ENCODE measurements at regions not wholly inside any gene's neighbourhood (a gene's known extent, or its start where the extent isn't known, plus 50 kb on each side); places are given as distances from the start of the nearest gene placed in this dataset.

DNA sequence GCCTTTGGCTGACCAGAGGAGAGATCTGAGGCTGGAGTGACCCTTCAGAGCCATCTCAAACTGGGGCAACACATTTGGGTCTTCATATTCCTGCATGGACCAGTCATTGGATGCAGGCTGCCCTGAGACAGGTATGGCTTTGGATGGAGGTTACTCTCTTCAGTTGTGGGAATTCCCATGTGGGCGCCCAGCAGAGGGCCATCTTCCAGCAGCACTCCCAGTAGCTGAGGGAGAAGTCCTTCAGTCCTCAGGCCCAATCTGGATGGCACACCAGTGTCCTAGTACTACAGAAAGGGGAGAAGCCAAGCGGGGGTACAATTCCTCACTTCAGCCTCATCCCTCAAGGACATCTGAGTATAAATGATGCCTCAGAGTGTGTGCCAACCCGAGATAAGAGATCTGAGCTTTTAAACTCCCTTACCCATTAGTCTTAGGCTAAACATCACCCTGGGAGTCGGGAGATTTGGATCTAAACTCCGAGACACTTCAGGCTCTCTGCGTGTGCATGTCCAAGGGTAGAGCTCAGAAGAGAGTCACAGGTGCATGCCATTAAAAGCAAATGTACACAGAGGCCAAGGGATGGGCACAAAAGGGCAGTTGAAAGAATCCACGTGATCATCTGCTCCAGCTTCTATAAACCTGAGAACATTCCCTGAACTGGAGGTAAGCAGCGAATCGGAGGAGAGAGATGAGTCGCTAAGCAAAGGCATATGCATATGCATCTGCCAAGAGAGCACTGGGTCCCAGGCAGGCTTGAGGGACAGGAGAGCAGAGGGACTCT is 204.6 kb downstream of the CD83 start:
- DNase-seq (ENCODE audit: low spot score) = no peak

DNA sequence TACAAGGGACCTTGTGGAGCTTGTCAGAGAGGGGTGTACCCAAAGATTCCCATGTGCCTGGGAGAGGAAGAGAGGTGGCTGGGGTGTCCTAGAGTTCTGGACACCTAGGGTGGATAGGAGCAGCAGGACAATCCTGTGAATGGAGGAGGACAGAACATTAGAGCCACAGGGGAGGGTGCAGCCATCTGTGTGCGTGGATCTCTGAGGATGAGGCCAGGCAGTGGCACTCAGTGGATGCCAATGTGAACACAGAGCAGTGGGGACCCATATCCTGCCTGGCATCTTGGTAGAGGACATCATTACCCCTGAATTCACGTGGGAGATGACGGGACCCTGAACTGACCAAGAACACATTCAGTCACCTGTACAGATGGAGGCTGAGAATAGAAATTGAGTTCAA is 205.3 kb downstream of the CD83 start:
- DNase-seq (ENCODE audit: low spot score) = no peak

GRCh38 chr6:14326774-14327173 is 209.2 kb downstream of the CD83 start:
- no peak for DNase-seq (ENCODE audit: low spot score)

DNA sequence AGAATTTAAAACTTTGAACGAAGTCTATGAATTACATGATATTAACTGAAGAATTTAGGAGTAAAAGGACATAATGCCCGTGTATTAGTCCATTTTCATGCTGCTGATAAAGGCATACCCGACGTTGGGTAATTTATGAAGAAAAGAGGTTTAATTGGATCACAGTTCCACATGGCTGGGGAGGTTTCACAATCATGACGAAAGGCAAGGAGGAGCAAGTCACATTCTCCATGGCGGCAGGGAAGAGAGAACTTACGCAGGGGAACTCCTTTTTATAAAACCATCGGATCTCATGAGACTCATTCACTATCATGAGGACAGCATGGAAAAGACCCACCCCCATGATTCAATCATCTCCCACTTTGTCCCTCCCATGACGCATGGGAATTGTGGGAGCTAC is 210.6 kb downstream of the CD83 start:
- no peak for DNase-seq (ENCODE audit: low spot score)

DNA sequence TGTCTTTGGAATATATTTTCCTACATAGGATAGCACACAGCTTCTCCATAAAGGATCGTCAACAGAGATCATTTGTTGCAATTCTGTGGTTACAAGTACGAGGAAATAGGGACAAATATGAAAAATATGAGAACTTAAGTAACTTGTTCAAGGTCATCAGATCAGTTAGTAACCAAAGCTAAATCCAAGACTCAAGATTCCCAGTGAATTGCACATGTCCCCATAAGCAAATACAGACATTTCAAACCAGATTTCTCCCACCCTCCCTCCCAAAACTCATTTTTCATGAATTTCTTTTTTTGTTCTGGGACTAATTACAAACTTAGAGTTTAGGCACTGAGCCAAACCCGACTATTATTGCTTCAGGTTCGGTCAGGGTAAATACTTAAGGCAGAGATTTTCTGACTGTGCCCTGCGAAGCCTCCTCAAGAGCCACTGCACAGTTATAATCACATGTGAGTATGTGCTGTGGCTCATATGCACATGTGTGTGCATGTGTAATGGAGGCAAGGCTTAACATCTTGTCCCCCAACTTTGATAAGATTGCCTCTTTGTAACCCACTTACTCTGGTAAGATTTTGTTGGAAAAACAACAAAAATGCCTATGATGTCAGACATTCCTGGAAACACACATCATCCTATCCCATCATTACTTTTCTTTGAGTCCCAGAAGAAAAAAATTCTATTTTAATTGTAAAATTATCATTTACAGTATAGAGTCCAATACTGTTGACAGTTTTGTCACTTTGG is 216.2 kb downstream of the CD83 start:
- DNase-seq (ENCODE audit: low spot score) = no peak

- no peak for DNase-seq (ENCODE audit: low spot score)
Observed at GRCh38 chr6:14335071-14335470, 217.5 kb downstream of the CD83 start.

GRCh38 chr6:14337152-14337551 is 219.6 kb downstream of the CD83 start:
- DNase-seq (ENCODE audit: low spot score) = no peak

DNA sequence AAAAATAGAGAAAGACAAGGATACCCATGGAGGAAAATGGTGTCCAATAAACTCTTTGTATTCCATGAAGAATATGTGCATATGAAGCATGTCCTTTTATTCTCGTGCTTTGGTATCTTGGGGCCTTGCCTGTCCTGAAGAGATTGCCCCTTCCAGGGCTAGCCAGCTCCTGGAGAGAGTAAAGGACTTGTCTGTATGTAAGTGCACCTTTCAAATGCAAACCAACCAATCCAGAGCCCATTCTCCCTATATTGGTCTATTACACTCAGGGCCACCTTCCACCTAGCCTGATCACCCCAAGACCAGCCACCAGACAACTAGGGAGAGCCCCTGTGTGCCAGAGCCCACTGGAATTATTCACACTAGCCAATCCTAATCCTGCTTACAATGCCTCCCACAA is 221.6 kb downstream of the CD83 start:
- no peak for DNase-seq (ENCODE audit: low spot score)

DNA sequence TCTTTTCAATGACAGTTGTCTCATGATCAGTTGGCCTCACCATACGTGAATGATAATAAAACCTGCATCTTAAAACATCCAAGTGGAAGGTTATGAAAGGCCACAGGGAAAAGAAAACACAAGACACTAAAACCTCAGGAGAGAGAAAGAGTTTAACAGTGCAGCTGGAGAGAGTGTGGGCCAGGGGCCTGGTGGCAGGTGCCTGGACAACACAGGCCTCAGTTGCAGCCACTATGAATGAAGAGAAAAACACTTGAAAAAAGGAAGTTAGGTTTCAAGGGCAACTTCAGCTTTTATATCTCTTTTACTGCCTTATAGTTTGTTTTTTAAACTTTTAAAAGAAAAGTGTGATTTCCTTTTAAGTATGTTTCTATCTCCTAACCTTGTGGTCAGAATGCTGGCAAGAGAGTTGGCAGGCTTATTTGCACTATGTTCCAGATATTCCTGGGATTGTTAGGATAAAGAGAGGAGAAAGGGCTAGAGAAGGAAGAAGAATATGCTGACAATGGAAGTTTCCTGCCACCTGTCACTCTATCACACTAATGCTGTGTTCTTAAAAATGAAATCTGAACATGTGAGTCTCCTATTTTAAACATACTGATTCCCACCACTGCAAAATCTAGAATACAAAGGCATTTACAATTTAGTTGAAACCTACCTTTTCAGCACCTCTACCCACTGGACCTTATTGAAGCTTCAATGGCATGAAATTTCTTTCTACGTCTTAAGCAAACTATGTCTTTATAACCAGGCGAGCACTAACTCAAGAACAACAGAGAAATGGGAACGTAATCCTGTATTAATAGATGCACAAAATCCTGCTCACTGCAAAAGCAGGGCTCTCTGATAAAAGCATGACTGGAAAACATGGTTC is 222.4 kb downstream of the CD83 start:
- DNase-seq (ENCODE audit: low spot score) = no peak

- no peak for DNase-seq (ENCODE audit: low spot score)
Observed at GRCh38 chr6:14344486-14344885, 226.9 kb downstream of the CD83 start.

DNA sequence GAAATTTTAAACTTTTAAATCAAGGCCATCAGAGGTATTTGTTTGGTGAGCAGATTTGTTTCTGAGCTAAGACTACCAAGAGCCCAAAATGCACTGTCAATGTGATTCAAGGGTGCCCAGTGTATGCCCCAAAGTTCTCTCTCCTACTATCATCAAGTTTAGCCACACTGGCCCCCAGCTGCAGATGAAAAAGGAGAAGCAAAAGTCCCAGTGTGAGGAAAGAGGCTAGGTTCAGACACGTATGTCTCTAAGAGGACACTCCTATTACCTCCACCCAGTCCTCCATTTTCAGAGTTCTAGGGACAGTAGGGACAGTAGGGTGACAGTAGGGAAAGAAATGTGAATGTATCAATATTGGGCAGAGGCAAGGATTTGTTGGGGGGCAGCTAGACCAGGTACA is 230.8 kb downstream of the CD83 start:
- DNase-seq (ENCODE audit: low spot score) = no peak

DNA sequence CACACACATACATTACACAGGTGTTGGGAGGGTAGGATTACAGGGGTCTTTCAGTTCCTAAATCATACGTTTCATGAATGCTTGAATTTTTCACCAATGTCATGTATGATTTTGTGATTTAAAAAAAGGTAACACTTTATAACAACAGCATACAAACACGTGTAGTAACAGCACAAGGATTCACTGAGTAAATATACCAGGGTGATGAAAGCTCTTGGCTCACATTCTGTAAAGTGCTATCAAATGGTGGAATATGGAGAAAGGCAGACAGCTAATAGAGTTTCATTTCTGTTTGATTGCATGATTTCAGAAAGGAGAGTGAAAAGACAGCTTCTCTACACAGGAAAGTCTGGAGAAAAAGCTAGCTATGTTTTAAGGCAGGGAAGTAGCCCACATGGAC is 231.9 kb downstream of the CD83 start:
- DNase-seq (ENCODE audit: low spot score) = no peak

- DNase-seq (ENCODE audit: low spot score) = no peak
Observed at GRCh38 chr6:14350210-14350609, 232.6 kb downstream of the CD83 start.

DNA sequence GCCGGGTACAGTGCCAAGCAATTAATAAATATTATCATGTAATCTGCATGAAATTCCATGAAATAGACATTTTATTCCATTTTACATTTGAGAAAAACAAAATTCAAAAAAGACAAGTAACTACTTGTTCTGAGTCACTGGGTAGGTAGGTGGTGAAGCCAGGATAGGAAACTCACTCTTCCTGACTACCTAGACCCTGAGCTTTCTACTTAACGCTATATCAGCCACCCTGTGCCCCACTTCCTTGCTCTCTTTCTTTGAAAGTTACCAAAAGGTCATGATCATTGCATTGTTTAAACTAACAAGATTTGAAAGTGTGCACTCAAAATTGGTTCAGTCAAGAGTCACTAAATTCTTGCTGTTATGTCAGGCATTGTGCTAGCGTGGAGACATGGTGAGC is 235.7 kb downstream of the CD83 start:
- no peak for DNase-seq (ENCODE audit: low spot score)

DNA sequence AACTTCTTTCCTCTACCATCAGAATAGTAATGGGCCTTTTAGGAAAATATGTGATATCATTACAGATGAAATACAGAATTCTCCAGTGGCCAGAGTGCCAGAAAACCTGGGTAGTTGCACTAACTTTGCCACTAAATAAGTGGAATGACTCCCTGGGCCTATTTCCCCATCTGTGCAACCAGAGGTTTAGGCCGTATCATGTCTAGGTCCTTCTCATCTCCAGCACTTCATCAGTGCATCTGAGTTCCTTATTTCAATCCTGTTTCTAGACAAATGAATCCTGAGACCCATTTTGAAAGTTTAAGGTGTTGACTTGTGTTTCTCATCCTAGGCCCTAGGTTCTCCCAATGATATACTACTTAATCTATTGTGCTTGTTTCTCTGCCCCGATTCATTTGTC is 236.2 kb downstream of the CD83 start:
- no peak for DNase-seq (ENCODE audit: low spot score)

- DNase-seq (ENCODE audit: low spot score) = no peak
Observed at GRCh38 chr6:14354919-14355572, 237.5 kb downstream of the CD83 start.

- DNase-seq (ENCODE audit: low spot score) = no peak
Observed at GRCh38 chr6:14359438-14359837, 241.9 kb downstream of the CD83 start.

DNA sequence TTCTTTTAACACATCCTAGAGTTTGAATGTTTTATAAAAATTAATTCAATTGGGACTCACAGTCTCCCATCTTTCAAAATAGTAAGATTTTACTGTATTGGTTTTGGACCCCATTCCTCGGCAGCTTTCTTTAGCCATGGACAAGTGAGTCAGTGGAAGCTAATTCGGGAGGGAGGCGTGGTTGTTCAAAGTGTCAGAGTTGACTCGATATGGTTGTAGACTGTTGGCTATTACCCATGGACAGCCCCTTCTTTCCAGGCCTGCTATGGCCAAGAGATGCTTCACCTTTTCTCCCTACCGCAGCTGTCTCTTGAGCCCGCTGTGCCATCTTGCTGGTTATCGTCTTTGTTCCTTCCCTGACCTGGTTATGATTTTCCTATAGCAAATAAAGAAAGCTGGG is 243.0 kb downstream of the CD83 start:
- DNase-seq (ENCODE audit: low spot score) = no peak

GRCh38 chr6:14361297-14361696 is 243.7 kb downstream of the CD83 start:
- no peak for DNase-seq (ENCODE audit: low spot score)

- no peak for DNase-seq (ENCODE audit: low spot score)
Observed at GRCh38 chr6:14361956-14362587, 244.5 kb downstream of the CD83 start.

DNA sequence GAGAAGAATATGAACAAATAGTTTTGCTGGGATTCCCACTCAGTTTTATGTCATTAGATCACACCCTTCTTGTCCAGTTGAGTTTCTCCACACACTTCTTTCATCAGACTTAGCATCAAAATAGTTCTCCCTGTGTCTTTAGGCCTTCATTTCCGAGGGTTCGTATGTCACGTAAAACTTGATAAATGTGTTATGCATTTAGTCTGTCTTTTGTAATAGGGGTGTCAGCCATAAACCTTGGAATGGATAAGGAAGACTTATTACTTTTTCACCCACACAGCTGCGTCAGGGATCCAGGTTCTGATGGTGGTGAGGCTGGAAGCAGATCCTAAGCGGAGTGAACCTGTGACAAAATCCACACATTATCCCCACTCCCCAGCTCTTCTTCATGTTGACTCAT is 246.8 kb downstream of the CD83 start:
- DNase-seq (ENCODE audit: low spot score) = no peak
